ENCODE measurements at regions not wholly inside any gene's neighbourhood (a gene's known extent, or its start where the extent isn't known, plus 50 kb on each side); places are given as distances from the start of the nearest gene placed in this dataset.

DNA sequence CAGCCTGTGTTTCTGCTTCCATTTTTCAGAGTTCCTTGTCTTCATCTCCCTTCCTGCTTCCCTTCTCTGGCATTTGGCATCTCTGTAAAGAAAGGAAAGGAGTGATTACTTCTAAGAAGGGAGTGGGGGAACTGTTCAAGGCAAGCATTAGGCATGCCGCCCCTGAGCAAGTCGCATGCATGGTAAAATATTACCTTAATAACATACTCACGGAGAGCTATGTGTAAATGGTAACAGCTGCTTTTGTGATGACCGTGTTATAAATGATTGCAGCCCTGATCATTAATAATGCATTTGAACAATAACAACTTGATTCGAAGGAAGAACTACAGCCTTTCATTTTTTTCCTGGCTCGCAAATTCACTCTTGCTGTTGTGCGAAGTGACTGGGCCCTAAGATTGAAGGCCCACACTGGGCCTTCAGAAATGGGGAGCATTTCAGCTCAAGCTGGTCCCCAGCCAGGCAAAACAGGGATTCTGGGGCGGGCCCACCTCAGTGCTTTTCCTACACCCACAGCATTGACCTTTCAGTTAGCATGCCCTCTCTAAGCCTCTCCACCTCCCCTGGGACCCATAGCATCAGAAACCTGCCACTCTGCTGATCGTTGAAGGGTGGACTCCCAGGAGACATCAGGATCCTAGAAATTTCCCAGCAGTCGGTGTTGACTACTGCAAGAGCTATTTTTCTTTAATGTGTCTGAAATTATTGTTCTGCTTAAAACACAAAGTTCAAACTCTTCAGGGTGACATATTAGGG, 263.0 kb upstream of the CADM1 start:
- in situ Hi-C loops (cut with MboI; ENCODE audit: low sequenced_read_pairs), result no loop called here

GRCh38 chr11:115766561-115766960, 262.3 kb upstream of the CADM1 start:
- in situ Hi-C loops (cut with MboI; ENCODE audit: low sequenced_read_pairs), result no loop called here

DNA sequence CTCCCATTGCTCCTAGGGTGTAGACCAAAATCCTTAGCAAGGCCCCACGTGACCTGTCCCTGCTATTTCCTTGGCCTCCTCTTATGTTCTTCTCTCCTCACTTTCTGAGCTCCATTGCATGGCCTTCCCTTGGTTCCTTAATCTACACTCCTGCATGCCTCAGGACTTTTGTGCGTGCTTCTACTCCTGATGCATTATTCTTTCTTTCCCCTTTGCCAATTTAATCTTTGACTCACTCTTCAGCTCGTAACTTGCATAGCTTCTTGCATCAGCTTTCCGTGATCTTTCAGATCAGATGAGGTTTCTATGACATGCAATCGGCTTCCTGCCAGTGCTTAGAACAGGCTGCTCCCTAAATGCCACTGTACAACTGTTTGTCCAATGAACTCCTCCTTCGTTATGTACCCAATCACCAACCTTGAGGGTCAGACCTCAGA, 261.6 kb upstream of the CADM1 start:
- in situ Hi-C loops (cut with MboI; ENCODE audit: low sequenced_read_pairs), result no loop called here

- in situ Hi-C loops (cut with MboI; ENCODE audit: low sequenced_read_pairs), result no loop called here
Measured at GRCh38 chr11:115764176-115764575, 260.0 kb upstream of the CADM1 start.

DNA sequence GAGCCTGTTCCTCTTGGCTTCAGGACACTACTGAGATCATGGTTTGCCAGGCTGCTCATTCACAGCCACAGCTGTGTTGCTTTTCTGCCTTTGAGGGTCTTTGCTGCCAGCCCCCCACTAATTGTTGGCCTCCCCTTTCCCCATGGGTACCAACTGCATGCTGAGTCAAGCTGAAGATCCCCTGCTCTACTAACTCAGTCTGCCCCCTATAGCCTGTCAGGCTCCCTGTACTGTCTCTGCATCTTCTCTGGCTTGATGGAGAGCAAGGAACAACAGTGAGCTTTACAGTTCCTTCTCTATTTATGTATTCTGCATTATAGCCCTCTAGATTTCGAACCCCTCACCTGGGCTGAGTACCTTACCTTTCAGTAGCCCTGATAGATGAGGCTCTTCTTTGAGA, 257.6 kb upstream of the CADM1 start:
- in situ Hi-C loops (cut with MboI; ENCODE audit: low sequenced_read_pairs), result no loop called here

- in situ Hi-C loops (cut with MboI; ENCODE audit: low sequenced_read_pairs), result no loop called here
Measured at GRCh38 chr11:115761348-115761747, 257.1 kb upstream of the CADM1 start.

- in situ Hi-C loops (cut with MboI; ENCODE audit: low sequenced_read_pairs), result no loop called here
Measured at GRCh38 chr11:115760461-115761320, 256.5 kb upstream of the CADM1 start.

GRCh38 chr11:115759622-115760460, 255.6 kb upstream of the CADM1 start:
- in situ Hi-C loops (cut with MboI; ENCODE audit: low sequenced_read_pairs), result no loop called here

GRCh38 chr11:115758011-115758410, 253.8 kb upstream of the CADM1 start:
- in situ Hi-C loops (cut with MboI; ENCODE audit: low sequenced_read_pairs), result no loop called here

- in situ Hi-C loops (cut with MboI; ENCODE audit: low sequenced_read_pairs), result no loop called here
Measured at GRCh38 chr11:115751243-115752015, 247.2 kb upstream of the CADM1 start.

DNA sequence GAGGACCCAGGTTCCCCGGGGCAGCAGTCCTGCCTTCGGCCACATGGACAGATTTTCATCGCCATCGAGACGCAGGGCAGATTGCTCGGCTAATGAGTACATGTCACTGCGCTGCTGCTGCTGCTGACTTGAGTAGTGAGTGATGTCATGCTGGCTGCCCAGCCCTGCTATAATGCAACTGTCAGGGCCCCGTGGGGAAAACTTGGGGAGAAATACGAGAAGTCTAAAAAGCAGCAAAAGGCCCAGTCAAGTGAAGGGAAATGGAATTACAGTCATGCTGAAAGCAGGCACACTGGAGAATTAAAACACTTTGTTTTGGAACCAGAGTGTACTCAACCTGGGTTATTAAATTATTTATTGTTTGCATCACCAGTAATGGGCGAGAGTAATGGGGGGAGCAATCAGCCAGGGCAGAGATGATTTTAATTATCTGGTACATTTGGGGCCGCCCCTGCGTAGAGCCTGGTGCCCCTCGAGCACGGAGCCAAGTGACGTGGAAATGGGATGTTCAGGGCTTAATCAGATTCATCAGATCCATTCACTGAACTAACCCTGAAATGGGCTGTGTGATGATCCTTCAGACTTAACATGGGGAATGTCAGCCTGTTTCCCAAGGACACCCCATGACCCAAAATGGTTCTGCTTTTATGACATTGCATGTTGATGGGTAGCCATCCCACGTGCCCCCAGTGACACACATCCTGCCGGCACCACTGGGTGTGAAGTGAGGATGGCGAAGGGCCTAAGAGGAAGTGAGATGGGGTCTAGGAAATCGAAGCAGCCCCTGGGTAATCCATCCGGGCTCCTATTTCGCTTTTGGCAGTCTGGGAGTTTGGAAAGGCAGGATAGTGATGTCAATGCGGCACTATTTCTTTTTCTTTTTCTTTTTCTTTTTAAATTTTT, 241.6 kb upstream of the CADM1 start:
- in situ Hi-C loops (cut with MboI; ENCODE audit: low sequenced_read_pairs), result no loop called here

GRCh38 chr11:115745066-115745465, 240.9 kb upstream of the CADM1 start:
- in situ Hi-C loops (cut with MboI; ENCODE audit: low sequenced_read_pairs), result no loop called here

DNA sequence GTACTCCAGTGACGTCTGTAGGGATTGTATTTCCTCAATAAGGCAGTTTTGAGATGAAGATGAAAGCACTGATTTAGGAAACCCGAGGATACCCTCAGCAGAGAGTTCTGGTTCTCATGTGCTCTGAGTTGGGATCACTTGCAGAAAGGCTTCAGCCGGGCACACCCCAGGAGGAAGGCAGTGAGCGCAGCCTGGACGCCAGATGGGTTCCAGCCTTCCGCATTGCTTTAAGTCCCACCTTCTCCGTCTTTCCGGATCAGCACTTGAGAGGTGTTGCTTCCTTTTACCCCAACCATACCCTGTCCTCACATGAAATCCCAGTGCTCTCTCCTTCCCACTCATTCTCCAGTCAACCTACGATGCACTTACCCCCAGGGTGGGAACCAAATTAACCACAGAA, 239.5 kb upstream of the CADM1 start:
- in situ Hi-C loops (cut with MboI; ENCODE audit: low sequenced_read_pairs), result no loop called here

- in situ Hi-C loops (cut with MboI; ENCODE audit: low sequenced_read_pairs), result no loop called here
Measured at GRCh38 chr11:115741376-115742107, 237.3 kb upstream of the CADM1 start.

DNA sequence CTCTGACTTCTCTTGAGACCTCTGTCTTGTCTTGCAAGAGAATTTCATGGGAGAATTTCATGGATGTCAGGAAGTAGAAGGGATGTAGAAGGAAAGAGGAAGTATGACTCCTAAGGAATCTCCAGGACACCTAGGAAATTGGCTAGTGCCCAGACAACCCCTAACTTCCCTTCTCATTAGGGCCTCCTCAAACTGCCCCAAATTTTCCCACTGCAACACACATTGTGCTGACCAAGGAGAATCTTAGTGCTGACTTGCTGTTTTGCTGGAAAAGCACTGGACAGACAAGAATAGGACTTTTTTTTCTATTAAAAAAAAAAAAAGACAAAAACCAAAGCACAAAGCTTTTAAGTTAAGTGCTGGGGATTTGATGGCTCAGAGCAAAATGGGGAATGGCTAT, 236.1 kb upstream of the CADM1 start:
- in situ Hi-C loops (cut with MboI; ENCODE audit: low sequenced_read_pairs), result no loop called here

DNA sequence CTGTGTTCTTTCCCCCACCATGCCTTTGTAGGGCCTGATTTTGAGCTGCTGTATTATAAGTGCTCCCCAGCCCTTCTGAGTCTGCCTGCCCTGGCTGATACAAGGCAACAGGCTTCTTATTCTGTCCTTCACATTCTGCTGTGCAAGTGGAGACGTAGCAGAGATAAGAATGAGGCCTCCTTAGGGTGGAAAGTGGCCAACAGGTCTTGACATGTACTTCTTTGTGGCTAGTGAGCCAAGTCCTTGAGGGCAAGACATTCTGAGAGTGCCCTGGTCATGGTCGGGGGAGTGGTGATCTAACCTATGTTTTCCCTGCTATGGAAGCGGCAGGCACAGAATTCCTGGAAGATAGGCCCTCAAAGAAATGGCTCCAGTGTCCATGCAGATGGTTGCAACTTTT, 235.7 kb upstream of the CADM1 start:
- in situ Hi-C loops (cut with MboI; ENCODE audit: low sequenced_read_pairs), result no loop called here

DNA sequence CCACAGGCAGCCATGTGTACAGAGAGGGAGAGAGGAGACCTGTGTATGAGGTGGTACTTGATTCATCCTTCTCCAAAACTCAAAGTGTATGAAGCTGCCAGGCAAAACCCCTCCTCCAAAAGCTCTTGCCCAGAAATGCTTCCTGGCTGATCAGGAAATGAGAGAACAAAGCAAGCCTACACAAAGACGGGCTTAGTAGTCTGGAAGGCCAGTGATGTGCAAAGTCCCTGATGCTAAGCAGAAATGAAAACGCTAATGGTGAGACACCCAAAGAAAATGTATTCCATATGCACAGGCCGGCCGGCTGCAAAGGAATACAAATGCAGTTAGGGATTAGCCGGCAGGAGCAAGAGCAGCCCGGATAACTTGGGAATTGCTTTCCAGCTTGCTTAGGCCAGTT, 234.9 kb upstream of the CADM1 start:
- in situ Hi-C loops (cut with MboI; ENCODE audit: low sequenced_read_pairs), result no loop called here

DNA sequence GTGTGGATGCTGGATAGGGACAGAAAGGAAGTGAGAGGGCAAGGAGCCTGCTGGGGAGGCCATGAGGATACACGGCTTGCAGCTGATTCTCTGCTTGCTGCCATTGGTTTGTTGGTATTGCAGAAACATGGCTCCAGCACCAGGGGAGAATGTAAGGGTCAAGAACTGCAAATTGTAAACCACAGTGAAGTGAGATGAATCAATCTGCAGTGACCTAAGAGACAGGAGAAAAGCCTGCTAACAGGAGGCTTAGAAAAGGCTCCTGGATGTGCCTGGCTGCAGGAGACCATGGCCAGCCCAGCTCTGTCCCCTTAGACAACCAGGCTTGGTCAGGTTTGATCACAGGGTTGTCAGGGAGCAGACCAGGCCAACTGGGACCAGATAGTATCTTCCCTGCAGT, 233.7 kb upstream of the CADM1 start:
- in situ Hi-C loops (cut with MboI; ENCODE audit: low sequenced_read_pairs), result no loop called here

DNA sequence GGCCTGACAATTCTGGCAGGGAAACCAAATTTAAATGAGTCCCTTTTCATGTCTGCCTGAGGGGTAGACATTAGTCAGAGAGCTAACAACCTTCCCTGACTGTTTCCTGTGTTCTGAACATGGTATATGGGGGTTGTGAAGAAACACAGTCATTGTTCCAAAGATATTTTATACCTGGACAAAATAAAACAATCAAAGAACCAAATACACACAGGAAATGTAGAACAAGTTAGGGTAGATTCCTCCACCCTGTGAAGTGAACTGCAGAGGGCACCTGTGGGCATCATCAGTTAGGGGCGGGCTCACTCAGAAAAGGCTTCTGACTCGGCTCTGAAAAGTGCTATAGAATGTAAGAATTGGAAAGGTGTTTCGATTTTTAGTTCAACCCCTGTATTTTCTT, 231.9 kb upstream of the CADM1 start:
- in situ Hi-C loops (cut with MboI; ENCODE audit: low sequenced_read_pairs), result no loop called here

All from HL-60/S4 (cell line).